RKO (cell line): ENCODE measurements at regions not wholly inside any gene's neighbourhood (a gene's known extent, or its start where the extent isn't known, plus 50 kb on each side); places are given as distances from the start of the nearest gene placed in this dataset.
"Not testable (repeated sequence)": the region's sequence is repeated elsewhere in the genome, so short reads cannot be mapped to it uniquely, and the experiment has no call there.

Experiments
- DNase-seq: peaks from one replicate; pipeline ENCODE4 v3.0.0-alpha.2; 2016; ENCODE audit warnings: low spot score

- DNase-seq = no peak
Measured at GRCh38 chr12:131357185-131357747, 353.6 kb upstream of the SFSWAP start.

- DNase-seq = no peak
Measured at GRCh38 chr12:131357920-131358319, 353.0 kb upstream of the SFSWAP start.

GRCh38 chr12:131362291-131363211 lies 348.3 kb upstream of the SFSWAP start:
- no peak for DNase-seq

GRCh38 chr12:131363393-131363792 lies 347.5 kb upstream of the SFSWAP start:
- DNase-seq = no peak

- DNase-seq = no peak
Measured at GRCh38 chr12:131363841-131364495, 346.9 kb upstream of the SFSWAP start.

- no peak for DNase-seq
Measured at GRCh38 chr12:131364903-131365820, 345.7 kb upstream of the SFSWAP start.

GRCh38 chr12:131365821-131366260 lies 345.0 kb upstream of the SFSWAP start:
- DNase-seq = no peak

GRCh38 chr12:131366261-131366871 lies 344.5 kb upstream of the SFSWAP start:
- DNase-seq = no peak

GRCh38 chr12:131367067-131367982 lies 343.6 kb upstream of the SFSWAP start:
- DNase-seq = not testable (repeated sequence)

- no peak for DNase-seq
Measured at GRCh38 chr12:131367983-131368667, 342.8 kb upstream of the SFSWAP start.

GRCh38 chr12:131368668-131369071 lies 342.2 kb upstream of the SFSWAP start:
- DNase-seq = no peak

GRCh38 chr12:131369094-131369845 lies 341.6 kb upstream of the SFSWAP start:
- no peak for DNase-seq

- no peak for DNase-seq
Measured at GRCh38 chr12:131370321-131370720, 340.6 kb upstream of the SFSWAP start.

GRCh38 chr12:131370791-131371347 lies 340.0 kb upstream of the SFSWAP start:
- no peak for DNase-seq

- DNase-seq = no peak
Measured at GRCh38 chr12:131371401-131372170, 339.3 kb upstream of the SFSWAP start.

- DNase-seq = no peak
Measured at GRCh38 chr12:131372171-131372475, 338.8 kb upstream of the SFSWAP start.

- no peak for DNase-seq
Measured at GRCh38 chr12:131372706-131373195, 338.1 kb upstream of the SFSWAP start.
